GM18499 (cell line): ENCODE measurements at regions not wholly inside any gene's neighbourhood (a gene's known extent, or its start where the extent isn't known, plus 50 kb on each side); places are given as distances from the start of the nearest gene placed in this dataset.
"Not testable (repeated sequence)": the region's sequence is repeated elsewhere in the genome, so short reads cannot be mapped to it uniquely, and the experiment has no call there.

Source experiments
- ATAC-seq: cut with Tn5 transposase; IDR thresholded peaks from one replicate; pipeline ENCODE4 v1.9.1; 2021; ENCODE audit warnings: moderate number of reproducible peaks; ENCODE audit not compliant: insufficient read depth, unreplicated experiment

DNA sequence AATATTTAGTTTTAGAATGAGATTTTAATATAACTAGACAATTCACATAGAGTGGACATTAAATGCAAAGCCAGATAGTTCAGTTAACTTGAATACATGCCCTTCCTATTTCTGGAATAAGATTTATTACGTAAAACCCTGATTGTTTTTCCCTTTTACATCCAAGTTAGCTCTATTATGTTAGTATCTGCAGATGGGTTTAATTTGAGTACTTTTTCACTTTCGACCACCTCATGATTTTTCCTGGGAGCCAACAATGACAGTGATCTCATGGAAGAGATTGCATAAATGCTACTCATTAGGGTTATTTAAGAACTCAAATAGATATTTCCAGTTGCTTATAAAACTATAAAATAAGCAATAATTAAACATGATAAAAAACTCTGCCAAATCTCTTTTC is 199.4 kb upstream of the PTGFR start:
- no peak for ATAC-seq

- no peak for ATAC-seq
These were observed 198.9 kb upstream of the PTGFR start for GRCh38 chr1:78291872-78292271.

- ATAC-seq = no peak
These were observed 198.4 kb upstream of the PTGFR start for GRCh38 chr1:78292361-78292760.

GRCh38 chr1:78297836-78298235 is 192.9 kb upstream of the PTGFR start:
- no peak for ATAC-seq

DNA sequence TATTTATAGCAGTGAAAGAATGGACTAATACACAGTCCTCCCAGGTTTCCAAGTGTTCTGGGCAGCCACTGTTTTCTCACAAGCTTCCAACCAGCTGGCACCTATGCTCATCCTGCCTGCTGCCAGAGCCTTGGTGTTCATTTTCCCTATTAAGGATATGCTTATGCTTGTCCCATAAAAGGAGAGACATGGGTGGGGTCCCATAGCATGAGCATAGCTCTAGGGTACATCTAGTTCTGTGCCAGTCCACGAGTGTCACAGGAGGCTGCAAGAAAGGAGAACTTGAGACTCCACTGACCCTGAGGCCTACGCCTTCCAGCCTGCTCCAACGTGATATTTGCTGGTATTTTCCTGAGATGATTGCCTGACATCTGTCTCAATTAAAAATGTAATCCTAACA is 192.4 kb upstream of the PTGFR start:
- ATAC-seq = no peak

- no peak for ATAC-seq
These were observed 189.6 kb upstream of the PTGFR start for GRCh38 chr1:78301141-78301540.

GRCh38 chr1:78303620-78304019 is 187.2 kb upstream of the PTGFR start:
- no peak for ATAC-seq

- ATAC-seq = no peak
These were observed 186.4 kb upstream of the PTGFR start for GRCh38 chr1:78304341-78304740.

DNA sequence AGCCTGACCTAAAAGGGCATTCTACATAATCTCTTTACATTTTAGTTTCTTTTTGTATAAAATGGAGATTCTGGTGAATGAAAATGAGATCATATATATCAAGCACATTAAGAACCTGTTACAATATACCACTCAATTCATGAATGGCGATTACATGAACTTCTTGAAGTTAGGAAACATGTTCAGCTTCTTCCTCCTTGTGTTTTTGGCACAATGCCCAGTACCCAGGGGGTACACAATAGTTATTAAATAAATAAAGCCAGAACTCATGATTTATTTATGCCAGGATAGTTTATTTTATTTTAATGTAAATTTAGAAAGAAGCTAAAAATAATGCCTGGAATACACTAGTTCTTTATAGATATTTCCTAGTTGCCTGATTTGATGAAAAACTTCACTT is 186.0 kb upstream of the PTGFR start:
- no peak for ATAC-seq

- ATAC-seq = not testable (repeated sequence)
These were observed 180.5 kb upstream of the PTGFR start for GRCh38 chr1:78310261-78310660.

DNA sequence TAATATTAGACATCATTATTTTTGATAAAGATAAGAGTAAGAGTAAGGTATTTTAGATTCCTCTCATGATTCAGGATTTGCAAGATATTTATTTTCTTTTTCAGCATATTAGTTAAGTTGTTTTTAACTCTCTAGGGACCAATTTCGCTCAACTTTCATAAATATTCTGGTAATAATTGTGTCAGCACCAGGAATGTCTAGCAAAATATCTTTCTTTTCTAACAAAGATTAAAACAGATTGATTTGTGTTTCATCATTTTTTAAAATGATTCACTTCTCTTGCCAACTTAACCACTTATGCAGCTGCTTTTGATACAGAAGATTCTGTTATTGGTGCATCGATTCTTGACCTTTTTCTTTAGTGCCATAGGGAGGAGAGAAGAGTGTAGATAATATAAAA is 172.8 kb upstream of the PTGFR start:
- no peak for ATAC-seq

DNA sequence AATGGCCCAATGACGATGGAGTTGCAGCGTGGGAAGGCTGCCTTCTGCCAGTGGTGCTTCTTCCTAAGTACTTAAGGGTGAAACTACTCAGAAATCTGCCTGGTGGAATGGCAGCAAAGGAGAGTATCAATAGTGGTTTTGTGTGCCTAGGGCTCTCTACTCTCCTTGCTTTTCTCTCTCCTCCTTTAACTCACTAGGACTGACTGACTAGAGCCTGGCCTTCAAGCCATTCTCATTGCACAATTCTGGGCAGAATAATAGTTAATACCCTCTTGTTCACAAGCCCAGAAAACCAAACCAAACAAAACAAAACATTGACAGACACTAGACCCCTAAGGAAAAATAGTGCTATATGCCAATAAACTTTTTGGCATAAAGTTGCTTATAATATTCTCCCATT is 171.2 kb upstream of the PTGFR start:
- no peak for ATAC-seq

- ATAC-seq = no peak
These were observed 167.7 kb upstream of the PTGFR start for GRCh38 chr1:78322928-78323680.

GRCh38 chr1:78325293-78325692 is 165.5 kb upstream of the PTGFR start:
- no peak for ATAC-seq

- ATAC-seq = no peak
These were observed 161.3 kb upstream of the PTGFR start for GRCh38 chr1:78329475-78329874.

GRCh38 chr1:78331799-78332198 is 159.0 kb upstream of the PTGFR start:
- no peak for ATAC-seq

GRCh38 chr1:78333502-78333901 is 157.3 kb upstream of the PTGFR start:
- no peak for ATAC-seq

DNA sequence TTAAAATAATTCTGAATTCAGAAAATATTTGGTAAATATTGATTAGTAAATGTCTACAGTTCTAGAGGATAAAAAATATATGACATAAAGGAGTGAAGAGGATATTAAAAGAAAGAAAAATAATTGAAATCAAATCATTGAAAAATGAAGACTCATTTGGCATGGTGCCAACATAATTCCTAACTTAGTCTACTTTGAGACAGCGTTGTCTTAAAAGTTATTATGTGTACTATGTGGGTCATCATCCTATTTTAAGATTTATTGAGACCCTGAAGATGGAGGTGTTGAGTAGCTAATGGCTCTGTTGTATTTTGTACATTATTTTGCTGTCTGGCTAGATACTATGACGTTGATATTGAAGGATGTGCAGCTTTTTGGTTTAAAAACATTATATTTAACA is 156.7 kb upstream of the PTGFR start:
- ATAC-seq = no peak

DNA sequence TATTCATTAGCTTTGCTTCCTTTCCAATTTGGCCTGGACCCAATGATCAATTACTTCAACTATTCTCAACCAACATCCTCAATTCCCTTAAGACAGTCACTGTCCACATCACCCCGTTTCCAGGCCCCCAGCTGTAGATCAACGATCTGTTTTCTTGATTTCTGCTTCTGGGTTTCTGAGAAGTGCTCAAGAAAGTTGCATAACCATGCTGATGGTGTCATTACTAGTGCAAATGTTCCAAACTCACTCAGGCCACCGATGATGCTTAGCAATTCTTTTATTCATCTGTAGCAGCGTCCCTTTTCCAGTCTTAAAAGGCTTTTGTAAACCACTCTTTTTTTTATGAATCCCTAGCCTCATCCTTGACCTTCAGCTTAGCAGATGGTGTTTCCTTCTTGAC is 155.8 kb upstream of the PTGFR start:
- ATAC-seq = no peak

DNA sequence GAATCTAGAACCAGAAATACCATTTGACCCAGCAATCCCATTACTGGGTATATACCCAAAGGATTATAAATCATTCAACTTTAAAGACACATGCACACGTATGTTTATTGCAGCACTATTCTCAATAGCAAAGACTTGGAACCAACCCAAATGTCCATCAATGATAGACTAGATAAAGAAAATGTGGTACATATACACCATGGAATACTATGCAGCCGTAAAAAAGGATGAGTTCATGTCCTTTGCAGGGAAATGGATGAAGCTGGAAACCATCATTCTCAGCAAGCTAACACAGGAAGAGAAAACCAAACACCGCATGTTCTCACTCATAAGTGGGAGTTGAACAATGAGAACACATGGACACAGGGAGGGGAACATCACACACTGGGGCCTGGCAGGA is 154.0 kb upstream of the PTGFR start:
- not testable (repeated sequence) for ATAC-seq

- ATAC-seq = no peak
These were observed 151.3 kb upstream of the PTGFR start for GRCh38 chr1:78339490-78339889.

- no peak for ATAC-seq
These were observed 150.8 kb upstream of the PTGFR start for GRCh38 chr1:78340006-78340405.
